ENCODE measurements at regions not wholly inside any gene's neighbourhood (a gene's known extent, or its start where the extent isn't known, plus 50 kb on each side); places are given as distances from the start of the nearest gene placed in this dataset.
"Not testable (repeated sequence)": the region's sequence is repeated elsewhere in the genome, so short reads cannot be mapped to it uniquely, and the experiment has no call there.

GRCh38 chr3:55283441-55283925 lies 203.6 kb downstream of the WNT5A start:
- intact Hi-C loops (cut with micrococcal nuclease), result no loop called here
- no peaks in the 10 kb centered on the region for H3K27me3 Mint-ChIP-seq (ENCODE audit: low read depth)
- H3K9me3 Mint-ChIP-seq, result no peaks in the 10 kb centered on the region
- H3K4me3 Mint-ChIP-seq, result no peak overlapping the region
- no peak for DNase-seq
- H3K4me1 Mint-ChIP-seq (ENCODE audit: low read depth), result no peaks in the 10 kb centered on the region
- H3K27ac Mint-ChIP-seq, result no peak overlapping the region
- no peaks in the 10 kb centered on the region for H3K36me3 Mint-ChIP-seq (ENCODE audit: low read depth)
- CTCF ChIA-PET, result no interaction called here

GRCh38 chr3:55282994-55283393 lies 204.1 kb downstream of the WNT5A start:
- CTCF ChIA-PET, result no interaction called here

DNA sequence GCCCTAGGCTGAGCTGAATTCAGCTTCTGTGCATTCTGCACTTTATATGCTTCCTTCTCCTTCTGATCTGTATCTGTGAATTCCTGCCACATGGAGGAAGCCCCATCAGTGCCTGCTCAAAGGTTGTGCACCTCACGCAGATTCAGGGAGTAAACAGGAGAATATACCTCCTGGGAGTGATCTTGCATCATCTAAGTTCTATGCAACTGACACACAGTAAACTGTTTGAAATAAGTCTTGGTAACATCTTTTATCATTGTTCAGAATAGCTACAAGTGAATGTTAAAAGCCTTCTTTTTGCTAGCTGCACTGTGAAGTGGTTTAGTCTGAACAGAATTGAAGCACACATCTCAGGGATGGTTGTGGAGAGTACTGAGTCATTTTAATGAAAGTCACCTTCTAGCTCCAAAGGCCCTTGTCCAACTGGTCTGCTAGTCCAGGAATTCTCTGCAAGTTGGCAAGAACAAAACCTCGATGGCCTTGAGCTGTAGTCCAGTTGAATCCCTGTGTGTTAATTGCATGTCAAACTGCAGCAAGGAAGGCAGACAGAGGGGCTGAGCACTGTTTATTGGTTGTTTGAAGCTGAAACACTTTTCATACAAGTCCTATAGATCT lies 215.0 kb downstream of the WNT5A start:
- Mint-ChIP-seq H3K27me3 (ENCODE audit: low read depth) (peaks cover 2% of the 10 kb centered on the region), H3K36me3 (ENCODE audit: low read depth) (no peaks in the 10 kb centered on the region), H3K27ac (no peak overlapping the region), H3K4me1 (ENCODE audit: low read depth) (no peaks in the 10 kb centered on the region), H3K9me3 (no peaks in the 10 kb centered on the region), H3K4me3 (no peak overlapping the region)
- intact Hi-C loops (cut with micrococcal nuclease), result no loop called here
- DNase-seq, result no peak
- CTCF ChIA-PET, result no interaction called here

More at GRCh38 chr3:55282994-55283393, 204.1 kb downstream of the WNT5A start:
- H3K9me3 Mint-ChIP-seq, result no peaks in the 10 kb centered on the region
- no peaks in the 10 kb centered on the region for H3K27me3 Mint-ChIP-seq (ENCODE audit: low read depth)
- no peaks in the 10 kb centered on the region for H3K36me3 Mint-ChIP-seq (ENCODE audit: low read depth)
- no peaks in the 10 kb centered on the region for H3K4me1 Mint-ChIP-seq (ENCODE audit: low read depth)
- no peak overlapping the region for H3K27ac Mint-ChIP-seq
- H3K4me3 Mint-ChIP-seq, result no peak overlapping the region
- no peak for DNase-seq
- intact Hi-C loops (cut with micrococcal nuclease), result no loop called here

DNA sequence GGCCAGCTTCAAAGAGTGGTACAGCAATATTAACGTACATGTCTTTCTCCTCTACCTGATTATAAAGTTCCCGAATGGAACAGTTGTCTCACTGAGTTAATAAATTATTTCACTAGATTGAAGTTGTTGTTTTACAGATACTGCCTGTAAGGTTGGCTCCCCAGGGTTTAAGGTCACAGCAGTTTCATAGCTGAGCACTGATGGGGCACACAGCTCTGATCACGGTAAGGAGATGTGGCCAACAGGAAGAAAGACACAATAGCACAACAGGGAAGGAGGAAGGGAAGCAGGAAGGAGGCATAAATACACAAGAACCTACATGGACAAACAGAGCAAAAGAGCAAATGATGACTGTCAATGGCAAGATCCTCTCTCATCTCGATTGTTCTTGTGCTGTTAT lies 215.6 kb downstream of the WNT5A start:
- CTCF ChIA-PET, result no interaction called here
- Mint-ChIP-seq H3K9me3 (no peaks in the 10 kb centered on the region), H3K4me1 (ENCODE audit: low read depth) (no peaks in the 10 kb centered on the region), H3K27ac (no peak overlapping the region), H3K27me3 (ENCODE audit: low read depth) (peaks cover 2% of the 10 kb centered on the region), H3K4me3 (no peak overlapping the region), H3K36me3 (ENCODE audit: low read depth) (no peaks in the 10 kb centered on the region)
- intact Hi-C loops (cut with micrococcal nuclease), result no loop called here
- DNase-seq, result no peak

DNA sequence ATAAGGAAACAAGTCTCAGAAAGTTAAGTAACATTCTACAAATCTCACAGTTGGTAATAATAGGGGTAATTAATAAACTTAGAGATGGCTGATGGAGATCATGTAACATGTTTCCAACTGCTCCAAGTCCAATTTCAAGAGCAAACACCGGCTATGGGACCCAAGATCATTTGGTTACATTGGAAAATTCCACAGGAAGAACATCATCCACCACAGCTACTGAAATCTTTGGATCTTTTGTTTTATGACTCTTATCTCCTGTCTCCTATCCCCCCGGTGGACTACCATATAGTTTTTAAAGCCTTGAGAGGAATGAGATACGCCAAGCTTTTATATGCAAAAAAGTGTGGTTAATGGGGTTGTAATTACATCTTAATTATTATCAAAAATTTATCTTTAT lies 216.1 kb downstream of the WNT5A start:
- H3K4me3 Mint-ChIP-seq, result no peak overlapping the region
- H3K27ac Mint-ChIP-seq, result no peak overlapping the region
- no peak for DNase-seq
- H3K9me3 Mint-ChIP-seq, result no peaks in the 10 kb centered on the region
- no peaks in the 10 kb centered on the region for H3K36me3 Mint-ChIP-seq (ENCODE audit: low read depth)
- CTCF ChIA-PET, result no interaction called here
- peaks cover 2% of the 10 kb centered on the region for H3K27me3 Mint-ChIP-seq (ENCODE audit: low read depth)
- intact Hi-C loops (cut with micrococcal nuclease), result no loop called here
- no peaks in the 10 kb centered on the region for H3K4me1 Mint-ChIP-seq (ENCODE audit: low read depth)

- Mint-ChIP-seq H3K4me3 (no peak overlapping the region), H3K4me1 (ENCODE audit: low read depth) (no peaks in the 10 kb centered on the region), H3K9me3 (no peaks in the 10 kb centered on the region), H3K27me3 (ENCODE audit: low read depth) (peaks cover 2% of the 10 kb centered on the region), H3K27ac (no peak overlapping the region), H3K36me3 (ENCODE audit: low read depth) (no peaks in the 10 kb centered on the region)
- intact Hi-C loops (cut with micrococcal nuclease), result no loop called here
- DNase-seq, result no peak
- CTCF ChIA-PET, result no interaction called here
Observed at GRCh38 chr3:55269636-55270035, 217.5 kb downstream of the WNT5A start.

DNA sequence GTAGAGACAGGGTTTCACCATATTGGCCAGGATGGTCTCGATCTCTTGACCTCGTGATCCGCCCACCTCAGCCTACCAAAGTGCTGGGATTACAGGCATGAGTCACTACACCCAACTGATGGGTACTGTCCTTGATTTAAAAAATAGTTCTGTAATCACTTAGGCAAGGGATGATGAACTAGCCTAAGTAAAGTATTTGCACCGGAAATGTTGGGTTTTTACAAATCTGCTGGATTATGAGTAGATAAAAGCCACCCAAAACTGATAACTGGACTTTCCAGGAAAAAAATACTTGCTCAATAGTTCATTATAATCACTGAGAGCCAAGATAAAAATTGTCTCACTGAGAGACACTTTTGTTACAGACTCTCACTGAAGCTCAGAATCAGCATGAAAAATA lies 218.0 kb downstream of the WNT5A start:
- no peak for DNase-seq
- H3K4me1 Mint-ChIP-seq (ENCODE audit: low read depth), result no peaks in the 10 kb centered on the region
- CTCF ChIA-PET, result no interaction called here
- intact Hi-C loops (cut with micrococcal nuclease), result no loop called here
- H3K27me3 Mint-ChIP-seq (ENCODE audit: low read depth), result peaks cover 2% of the 10 kb centered on the region
- H3K27ac Mint-ChIP-seq, result no peak overlapping the region
- H3K9me3 Mint-ChIP-seq, result no peaks in the 10 kb centered on the region
- H3K36me3 Mint-ChIP-seq (ENCODE audit: low read depth), result no peaks in the 10 kb centered on the region
- no peak overlapping the region for H3K4me3 Mint-ChIP-seq

- Mint-ChIP-seq H3K4me3 (no peak overlapping the region), H3K9me3 (no peaks in the 10 kb centered on the region), H3K4me1 (ENCODE audit: low read depth) (no peaks in the 10 kb centered on the region), H3K27me3 (ENCODE audit: low read depth) (peaks cover 2% of the 10 kb centered on the region), H3K27ac (no peak overlapping the region), H3K36me3 (ENCODE audit: low read depth) (no peaks in the 10 kb centered on the region)
- CTCF ChIA-PET, result no interaction called here
- DNase-seq, result no peak
- intact Hi-C loops (cut with micrococcal nuclease), result no loop called here
Observed at GRCh38 chr3:55267206-55267930, 219.7 kb downstream of the WNT5A start.

DNA sequence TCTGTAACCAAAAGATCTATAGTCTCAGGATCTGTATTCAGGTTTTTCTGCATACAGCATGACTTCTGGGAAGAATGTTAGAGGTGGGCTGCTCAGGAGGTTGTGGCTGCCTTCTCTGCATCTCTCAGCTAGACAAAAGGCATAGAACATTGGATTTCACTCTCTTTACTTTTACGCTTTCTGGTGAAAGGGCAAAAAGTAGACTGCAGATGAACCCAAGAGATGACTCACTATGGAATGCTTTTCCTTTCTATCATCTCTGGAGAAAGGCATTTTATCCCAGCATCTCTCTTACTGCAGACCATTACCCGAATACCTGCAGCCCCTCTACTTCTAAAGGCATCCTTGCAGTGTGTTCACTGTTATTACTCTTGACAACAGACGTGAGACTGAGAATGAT lies 222.2 kb downstream of the WNT5A start:
- Mint-ChIP-seq H3K4me3 (no peak overlapping the region), H3K36me3 (ENCODE audit: low read depth) (no peaks in the 10 kb centered on the region), H3K4me1 (ENCODE audit: low read depth) (no peaks in the 10 kb centered on the region), H3K27me3 (ENCODE audit: low read depth) (peaks cover 2% of the 10 kb centered on the region), H3K27ac (no peak overlapping the region), H3K9me3 (no peaks in the 10 kb centered on the region)
- no peak for DNase-seq
- intact Hi-C loops (cut with micrococcal nuclease), result no loop called here
- CTCF ChIA-PET, result no interaction called here

GRCh38 chr3:55252921-55253320 lies 234.2 kb downstream of the WNT5A start:
- no peaks in the 10 kb centered on the region for H3K4me1 Mint-ChIP-seq (ENCODE audit: low read depth)
- H3K9me3 Mint-ChIP-seq, result peaks cover 13% of the 10 kb centered on the region
- DNase-seq, result no peak
- H3K27me3 Mint-ChIP-seq (ENCODE audit: low read depth), result peaks cover 3% of the 10 kb centered on the region
- H3K4me3 Mint-ChIP-seq, result no peak overlapping the region
- no peaks in the 10 kb centered on the region for H3K36me3 Mint-ChIP-seq (ENCODE audit: low read depth)
- intact Hi-C loops (cut with micrococcal nuclease), result no loop called here
- CTCF ChIA-PET, result no interaction called here
- no peak overlapping the region for H3K27ac Mint-ChIP-seq

GRCh38 chr3:55249156-55249555 lies 237.9 kb downstream of the WNT5A start:
- H3K4me3 Mint-ChIP-seq; H3K4me1 Mint-ChIP-seq (ENCODE audit: low read depth); DNase-seq; H3K27ac Mint-ChIP-seq; CTCF ChIA-PET; H3K27me3 Mint-ChIP-seq (ENCODE audit: low read depth); intact Hi-C loops (cut with micrococcal nuclease); H3K36me3 Mint-ChIP-seq (ENCODE audit: low read depth): not testable (repeated sequence)
- peaks cover 15% of the 10 kb centered on the region for H3K9me3 Mint-ChIP-seq

GRCh38 chr3:55247666-55248065 lies 239.4 kb downstream of the WNT5A start:
- H3K4me3 Mint-ChIP-seq, result no peak overlapping the region
- no peak overlapping the region for H3K27ac Mint-ChIP-seq
- no peaks in the 10 kb centered on the region for H3K27me3 Mint-ChIP-seq (ENCODE audit: low read depth)
- intact Hi-C loops (cut with micrococcal nuclease), result no loop called here
- H3K9me3 Mint-ChIP-seq, result peaks cover 11% of the 10 kb centered on the region
- CTCF ChIA-PET, result no interaction called here
- H3K36me3 Mint-ChIP-seq (ENCODE audit: low read depth), result no peaks in the 10 kb centered on the region
- no peaks in the 10 kb centered on the region for H3K4me1 Mint-ChIP-seq (ENCODE audit: low read depth)
- no peak for DNase-seq

GRCh38 chr3:55246033-55246432 lies 241.1 kb downstream of the WNT5A start:
- no peak for DNase-seq
- Mint-ChIP-seq H3K27me3 (ENCODE audit: low read depth) (no peaks in the 10 kb centered on the region), H3K4me1 (ENCODE audit: low read depth) (no peaks in the 10 kb centered on the region), H3K36me3 (ENCODE audit: low read depth) (no peaks in the 10 kb centered on the region), H3K9me3 (peaks cover 11% of the 10 kb centered on the region), H3K4me3 (no peak overlapping the region), H3K27ac (no peak overlapping the region)
- intact Hi-C loops (cut with micrococcal nuclease), result no loop called here
- CTCF ChIA-PET, result no interaction called here

Measured in activated naive CD4-positive, alpha-beta T cell treated with anti-CD3 and anti-CD28 coated beads for 36 hours (primary cell).